ENCODE measurements at regions not wholly inside any gene's neighbourhood (a gene's known extent, or its start where the extent isn't known, plus 50 kb on each side); places are given as distances from the start of the nearest gene placed in this dataset.

DNA sequence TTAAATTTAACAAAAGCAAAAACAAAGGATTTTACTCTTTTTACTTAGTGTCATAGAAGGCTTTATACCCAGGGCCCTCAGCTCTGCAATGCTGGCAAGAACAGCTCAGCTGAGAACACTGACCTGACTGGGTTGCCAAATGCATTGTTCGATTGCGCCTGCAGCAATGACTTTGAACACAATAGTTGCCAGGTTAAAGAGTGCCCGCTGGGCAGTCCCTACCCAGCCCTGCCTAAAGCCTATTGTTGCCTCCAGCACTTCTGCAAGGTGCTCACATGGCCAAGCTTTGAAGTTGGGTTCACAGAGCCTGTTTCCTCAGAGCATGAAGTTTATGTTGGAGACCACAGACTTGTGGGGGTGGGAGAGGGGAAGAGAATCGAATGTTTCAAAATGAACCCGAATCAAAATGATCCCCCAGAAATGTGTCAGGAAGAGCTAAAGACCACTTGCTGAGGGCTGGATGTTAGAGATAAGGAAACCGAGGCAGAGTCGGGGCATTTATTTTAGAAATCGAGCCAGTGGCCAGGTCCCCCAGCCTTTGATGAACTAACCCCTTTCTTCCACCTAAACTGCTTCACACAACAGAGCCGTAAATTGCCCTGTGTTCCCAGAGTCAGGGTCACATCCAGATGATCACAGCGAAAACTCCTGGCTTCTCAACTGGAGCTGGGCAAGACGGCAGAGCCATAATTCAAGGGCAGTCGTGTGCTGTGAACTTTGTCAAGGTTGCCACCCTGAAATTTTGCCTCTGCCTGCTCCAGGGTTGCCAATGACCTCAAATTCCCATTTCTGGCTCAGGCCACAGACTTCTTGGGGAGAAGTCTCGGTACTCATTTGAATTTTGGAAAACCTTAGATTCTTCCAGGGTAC, 55.0 kb downstream of the FOXA2 start:
- H3K36me3 ChIP-seq (ENCODE audit: control insufficient read depth, insufficient read depth, low read length) = no peaks in the 10 kb centered on the region
- no peak for DNase-seq (ENCODE audit: low read depth)
- no peak overlapping the region for H3K4me3 ChIP-seq (ENCODE audit: low read depth, low read length)
- peaks cover 10% of the 10 kb centered on the region for H3K27me3 ChIP-seq (ENCODE audit: control insufficient read depth, insufficient read depth, low read length)
- TF ChIP-seq, protein P1, sequence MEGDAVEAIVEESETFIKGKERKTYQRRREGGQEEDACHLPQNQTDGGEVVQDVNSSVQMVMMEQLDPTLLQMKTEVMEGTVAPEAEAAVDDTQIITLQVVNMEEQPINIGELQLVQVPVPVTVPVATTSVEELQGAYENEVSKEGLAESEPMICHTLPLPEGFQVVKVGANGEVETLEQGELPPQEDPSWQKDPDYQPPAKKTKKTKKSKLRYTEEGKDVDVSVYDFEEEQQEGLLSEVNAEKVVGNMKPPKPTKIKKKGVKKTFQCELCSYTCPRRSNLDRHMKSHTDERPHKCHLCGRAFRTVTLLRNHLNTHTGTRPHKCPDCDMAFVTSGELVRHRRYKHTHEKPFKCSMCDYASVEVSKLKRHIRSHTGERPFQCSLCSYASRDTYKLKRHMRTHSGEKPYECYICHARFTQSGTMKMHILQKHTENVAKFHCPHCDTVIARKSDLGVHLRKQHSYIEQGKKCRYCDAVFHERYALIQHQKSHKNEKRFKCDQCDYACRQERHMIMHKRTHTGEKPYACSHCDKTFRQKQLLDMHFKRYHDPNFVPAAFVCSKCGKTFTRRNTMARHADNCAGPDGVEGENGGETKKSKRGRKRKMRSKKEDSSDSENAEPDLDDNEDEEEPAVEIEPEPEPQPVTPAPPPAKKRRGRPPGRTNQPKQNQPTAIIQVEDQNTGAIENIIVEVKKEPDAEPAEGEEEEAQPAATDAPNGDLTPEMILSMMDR (IDR thresholded peaks at IDR 0.05; ENCODE audit: insufficient read depth, low read length, poor library complexity, severe bottlenecking) = no peak

DNA sequence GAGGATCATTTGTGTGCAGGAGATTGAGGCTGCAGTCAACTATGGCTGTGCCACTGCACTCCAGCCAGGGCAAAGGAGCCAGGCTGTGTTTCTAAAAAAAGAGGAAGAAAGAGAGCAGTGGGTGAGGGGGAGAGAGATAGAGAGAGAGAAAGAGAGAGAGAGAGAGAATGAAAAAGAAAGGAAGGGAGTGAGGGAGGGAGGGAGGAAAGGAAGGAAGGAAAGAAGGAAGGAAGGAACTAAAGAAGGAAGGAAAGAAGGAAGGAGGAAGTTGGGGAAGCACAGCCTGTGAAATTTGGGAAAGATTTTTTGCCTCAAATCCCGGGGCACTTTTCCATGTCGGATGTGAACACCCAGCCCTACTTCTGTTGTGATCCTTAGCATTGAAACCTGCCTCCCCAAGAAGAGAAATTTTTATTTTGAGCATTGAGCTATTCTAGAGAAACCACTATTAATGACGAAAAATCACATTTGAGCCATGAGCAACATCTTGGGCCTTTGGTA, 57.8 kb downstream of the FOXA2 start:
- H3K4me3 ChIP-seq (ENCODE audit: low read depth, low read length) = no peak overlapping the region
- no peak for DNase-seq (ENCODE audit: low read depth)
- TF ChIP-seq, protein P1 (IDR thresholded peaks at IDR 0.05; ENCODE audit: insufficient read depth, low read length, poor library complexity, severe bottlenecking) = no peak
- no peaks in the 10 kb centered on the region for H3K36me3 ChIP-seq (ENCODE audit: control insufficient read depth, insufficient read depth, low read length)
- peaks cover 10% of the 10 kb centered on the region for H3K27me3 ChIP-seq (ENCODE audit: control insufficient read depth, insufficient read depth, low read length)

DNA sequence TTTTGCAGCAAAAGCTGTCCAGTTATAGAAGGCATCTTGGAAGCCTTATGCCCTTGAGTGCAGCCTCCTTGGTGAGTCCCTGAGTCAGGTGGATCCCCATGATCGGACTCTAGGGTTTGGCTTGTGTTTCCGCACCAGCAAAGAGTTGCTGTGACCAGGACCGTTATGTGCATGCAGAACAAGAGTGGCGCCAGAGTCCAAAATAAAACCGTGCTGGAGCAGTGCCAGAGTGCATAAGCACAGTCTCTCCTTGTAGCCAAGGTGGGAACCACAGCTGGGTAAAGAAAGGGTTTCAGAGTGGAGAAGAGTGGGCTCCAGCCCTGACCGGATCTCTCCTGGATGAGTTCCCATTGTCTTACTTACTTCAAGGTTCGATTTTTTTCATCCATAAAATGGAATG, 58.6 kb downstream of the FOXA2 start:
- TF ChIP-seq, protein P1 (IDR thresholded peaks at IDR 0.05; ENCODE audit: insufficient read depth, low read length, poor library complexity, severe bottlenecking) = no peak
- DNase-seq (ENCODE audit: low read depth) = no peak
- no peak overlapping the region for H3K4me3 ChIP-seq (ENCODE audit: low read depth, low read length)
- H3K27me3 ChIP-seq (ENCODE audit: control insufficient read depth, insufficient read depth, low read length) = peaks cover 10% of the 10 kb centered on the region
- H3K36me3 ChIP-seq (ENCODE audit: control insufficient read depth, insufficient read depth, low read length) = no peaks in the 10 kb centered on the region

DNA sequence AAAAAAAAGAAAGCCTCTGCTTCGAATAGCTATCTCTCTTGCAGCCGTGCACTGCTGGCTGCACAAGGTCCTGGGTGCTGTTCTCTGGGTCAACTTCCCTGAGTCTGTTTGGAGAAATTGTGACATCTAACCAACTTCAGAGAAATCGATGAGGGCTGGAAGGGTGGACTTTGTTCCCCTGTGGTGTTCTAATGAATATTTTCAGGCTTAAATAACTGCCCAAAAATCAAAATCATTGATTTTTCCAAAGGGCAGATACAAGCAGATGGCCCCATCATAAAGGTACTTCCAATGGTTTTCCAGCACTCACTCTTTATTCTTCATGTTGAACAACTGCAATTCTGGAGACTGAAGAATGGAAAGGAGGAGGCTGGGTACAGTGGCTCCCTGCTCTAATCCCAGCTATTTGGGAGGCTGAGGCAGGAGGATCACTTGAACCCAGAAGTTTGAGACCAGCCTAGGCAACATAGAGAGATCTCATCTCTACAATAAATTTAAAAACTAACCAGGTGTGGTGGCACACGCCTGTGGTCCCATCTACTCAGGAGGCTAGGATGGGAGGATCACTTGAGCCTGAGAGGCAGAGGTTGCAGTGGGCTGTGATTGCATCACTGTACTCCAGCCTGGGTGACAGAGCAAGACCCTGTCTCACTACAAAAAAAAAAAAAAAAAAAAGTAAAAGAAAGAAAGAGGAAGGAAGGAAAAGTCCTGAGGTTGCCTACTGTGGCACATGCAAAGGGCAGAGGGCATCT, 59.1 kb downstream of the FOXA2 start:
- peaks cover 10% of the 10 kb centered on the region for H3K27me3 ChIP-seq (ENCODE audit: control insufficient read depth, insufficient read depth, low read length)
- DNase-seq (ENCODE audit: low read depth) = no peak
- no peaks in the 10 kb centered on the region for H3K36me3 ChIP-seq (ENCODE audit: control insufficient read depth, insufficient read depth, low read length)
- TF ChIP-seq, protein P1 (IDR thresholded peaks at IDR 0.05; ENCODE audit: insufficient read depth, low read length, poor library complexity, severe bottlenecking) = no peak
- no peak overlapping the region for H3K4me3 ChIP-seq (ENCODE audit: low read depth, low read length)

DNA sequence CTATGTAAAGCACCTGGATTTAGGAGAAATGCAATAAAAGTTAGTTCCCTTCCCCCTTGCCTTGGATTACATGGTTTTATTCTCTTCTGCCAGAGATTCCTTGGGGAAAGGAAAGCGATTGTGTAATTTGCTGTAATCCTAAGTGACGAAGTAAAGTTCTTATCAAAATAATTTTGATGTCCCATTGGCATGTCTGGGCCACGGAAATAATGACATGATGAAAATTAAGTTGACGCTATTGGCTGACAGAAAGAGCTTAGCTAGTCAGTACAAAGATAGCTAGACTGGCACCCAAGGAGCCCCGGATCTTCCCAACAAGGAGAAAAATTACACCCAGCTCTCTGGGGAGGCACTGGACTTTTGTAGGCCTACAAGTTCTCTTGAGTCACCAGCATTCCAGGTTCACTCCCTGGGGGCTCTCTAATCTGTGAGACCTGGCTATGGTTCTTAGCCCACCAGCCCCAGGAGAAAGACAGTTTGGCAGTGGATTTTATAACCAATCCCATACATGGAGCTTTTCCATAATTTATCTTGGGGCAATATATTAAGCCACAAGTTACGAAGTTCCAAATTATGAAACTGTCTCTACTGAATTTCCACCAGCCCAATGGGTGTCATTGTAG, 59.9 kb downstream of the FOXA2 start:
- no peak for DNase-seq (ENCODE audit: low read depth)
- peaks cover 4% of the 10 kb centered on the region for H3K27me3 ChIP-seq (ENCODE audit: control insufficient read depth, insufficient read depth, low read length)
- no peaks in the 10 kb centered on the region for H3K36me3 ChIP-seq (ENCODE audit: control insufficient read depth, insufficient read depth, low read length)
- TF ChIP-seq, protein P1 (IDR thresholded peaks at IDR 0.05; ENCODE audit: insufficient read depth, low read length, poor library complexity, severe bottlenecking) = no peak
- no peak overlapping the region for H3K4me3 ChIP-seq (ENCODE audit: low read depth, low read length)

All from kidney epithelial cell (primary cell).